Retina (tissue), 1 donor: ENCODE measurements at regions not wholly inside any gene's neighbourhood (a gene's known extent, or its start where the extent isn't known, plus 50 kb on each side); places are given as distances from the start of the nearest gene placed in this dataset.
"Not testable (repeated sequence)": the region's sequence is repeated elsewhere in the genome, so short reads cannot be mapped to it uniquely, and the experiment has no call there.

Experiments
- DNase-seq: peaks from one replicate; pipeline ENCODE4 v3.0.0-alpha.2; 2016

DNA sequence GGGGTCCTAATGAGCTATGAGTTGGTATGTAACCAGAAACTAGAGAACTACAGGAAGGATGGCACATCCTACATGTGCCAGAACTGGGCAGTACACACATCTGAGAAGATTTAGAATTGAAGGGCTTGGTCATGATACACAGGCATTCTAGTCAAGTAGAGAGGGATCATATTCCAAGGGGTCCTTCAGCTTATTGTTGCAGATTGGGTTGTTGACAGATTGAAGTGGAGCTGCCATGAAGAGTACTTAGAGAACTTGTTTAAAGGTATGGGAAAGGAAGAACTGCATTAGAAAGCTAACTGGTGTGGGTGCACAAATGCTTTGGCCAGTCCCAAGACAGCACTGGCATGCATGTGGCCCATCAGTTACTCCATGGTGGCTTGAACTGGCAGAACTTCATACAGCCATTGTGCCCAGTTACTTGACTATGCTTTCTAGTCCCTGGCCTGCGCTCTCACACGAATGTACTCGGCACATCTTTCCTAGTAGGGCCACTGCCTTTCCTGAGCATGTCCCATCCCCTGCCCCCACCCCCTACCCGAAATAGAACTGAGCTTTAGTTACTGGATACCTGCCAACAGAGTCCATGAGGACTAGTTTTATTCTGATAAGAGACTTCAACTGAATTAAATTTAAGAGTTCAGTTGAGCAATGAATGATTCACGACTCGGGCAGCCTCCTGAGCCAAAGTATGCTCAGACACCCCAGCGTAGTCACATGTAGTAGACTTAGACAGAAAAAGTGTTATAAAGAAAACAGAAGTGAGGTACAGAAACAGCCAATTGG is 64.0 kb downstream of the CCNG2 start:
- DNase-seq, result no peak

DNA sequence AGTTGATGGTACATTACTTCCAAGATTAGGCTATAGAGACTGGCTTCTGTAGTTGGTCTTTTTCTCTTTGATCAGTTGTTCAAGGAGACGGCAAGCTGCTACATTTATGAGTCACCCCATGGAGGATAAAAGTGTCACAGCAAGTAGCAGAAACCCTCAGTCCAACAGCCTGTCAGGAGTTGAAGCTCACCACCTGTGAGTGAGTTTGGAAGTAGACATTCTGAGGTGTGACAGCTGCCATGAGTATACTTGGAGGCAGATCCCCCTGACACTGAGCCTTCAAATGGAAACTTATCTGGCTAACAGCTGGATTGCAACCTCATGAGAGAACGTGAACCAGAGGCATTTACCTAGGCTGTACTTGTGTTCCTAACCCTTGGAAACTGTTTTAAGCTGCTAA is 68.0 kb downstream of the CCNG2 start:
- no peak for DNase-seq

DNA sequence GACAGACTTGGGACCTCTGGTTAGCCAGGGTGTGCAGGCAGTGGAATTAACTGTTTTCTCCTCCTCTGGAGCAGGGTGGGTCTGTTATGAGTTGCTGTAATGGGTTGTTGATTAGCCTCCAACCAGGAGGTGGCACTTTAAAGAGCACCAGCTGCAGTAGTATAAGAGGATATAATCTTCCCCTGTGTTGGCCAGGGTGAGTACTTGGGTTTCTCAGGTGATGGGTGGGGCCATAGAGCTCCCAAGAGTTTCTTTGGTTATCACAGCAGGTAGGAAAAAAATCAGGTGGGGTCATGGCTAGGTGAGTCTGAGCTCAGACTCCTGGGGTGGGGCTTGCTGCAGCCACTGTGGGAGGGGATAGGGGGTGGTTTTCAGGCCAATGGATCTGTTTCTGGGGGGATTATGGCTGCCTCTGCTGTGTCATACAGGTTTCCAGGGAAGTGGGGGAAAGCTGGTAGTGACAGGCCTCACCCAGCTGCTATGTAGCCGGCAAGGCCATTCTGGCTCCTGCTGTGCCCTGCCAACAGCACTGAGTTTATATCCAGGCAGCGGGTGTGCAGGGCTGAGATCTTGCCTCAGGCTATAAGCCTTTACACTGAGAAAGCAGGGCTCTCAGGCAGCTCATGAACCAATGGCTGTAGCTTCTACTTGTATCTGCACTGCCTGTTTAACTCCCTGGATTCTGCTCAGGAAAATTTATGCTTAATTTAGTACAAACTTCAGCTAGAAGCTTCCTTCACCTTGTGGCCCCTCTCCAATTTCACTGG is 70.1 kb downstream of the CCNG2 start:
- no peak for DNase-seq

DNA sequence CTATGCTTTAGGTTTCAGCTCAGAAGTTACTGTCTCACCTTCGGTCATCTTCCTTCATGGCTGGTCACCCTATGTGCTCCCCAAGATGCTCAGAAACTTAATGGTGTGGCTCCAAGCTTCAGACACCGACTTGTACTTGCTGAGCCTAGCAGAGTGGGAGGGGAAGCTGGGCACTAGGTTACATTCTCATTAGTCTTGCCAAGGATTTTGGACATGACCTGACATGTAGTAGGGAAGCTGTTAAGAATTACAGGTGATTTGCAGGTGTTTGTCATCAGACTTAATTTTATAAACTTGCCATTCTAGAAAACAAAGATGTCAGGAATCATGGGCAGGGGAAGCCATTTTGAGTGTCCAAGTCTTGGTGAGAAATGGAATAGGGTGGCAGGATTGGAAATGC is 72.4 kb downstream of the CCNG2 start:
- no peak for DNase-seq

DNA sequence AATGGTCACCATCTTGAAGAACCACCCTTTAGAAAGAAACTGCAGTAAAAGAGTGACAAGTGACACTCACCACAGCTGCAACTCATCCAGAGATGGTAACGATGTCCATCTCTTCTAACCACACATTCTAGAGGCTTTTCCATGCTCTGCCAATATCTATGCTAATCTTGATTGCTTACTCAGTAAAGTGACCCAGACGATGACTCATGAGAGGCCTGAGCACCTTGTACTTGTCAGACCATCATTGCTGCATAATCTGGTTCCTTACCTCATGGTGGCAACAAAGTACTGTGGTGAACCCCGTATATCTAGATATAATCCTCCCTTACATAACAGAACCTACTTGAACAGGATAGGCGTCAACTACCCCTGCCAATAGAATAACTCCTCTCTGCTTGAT is 75.6 kb downstream of the CCNG2 start:
- DNase-seq, result no peak

DNA sequence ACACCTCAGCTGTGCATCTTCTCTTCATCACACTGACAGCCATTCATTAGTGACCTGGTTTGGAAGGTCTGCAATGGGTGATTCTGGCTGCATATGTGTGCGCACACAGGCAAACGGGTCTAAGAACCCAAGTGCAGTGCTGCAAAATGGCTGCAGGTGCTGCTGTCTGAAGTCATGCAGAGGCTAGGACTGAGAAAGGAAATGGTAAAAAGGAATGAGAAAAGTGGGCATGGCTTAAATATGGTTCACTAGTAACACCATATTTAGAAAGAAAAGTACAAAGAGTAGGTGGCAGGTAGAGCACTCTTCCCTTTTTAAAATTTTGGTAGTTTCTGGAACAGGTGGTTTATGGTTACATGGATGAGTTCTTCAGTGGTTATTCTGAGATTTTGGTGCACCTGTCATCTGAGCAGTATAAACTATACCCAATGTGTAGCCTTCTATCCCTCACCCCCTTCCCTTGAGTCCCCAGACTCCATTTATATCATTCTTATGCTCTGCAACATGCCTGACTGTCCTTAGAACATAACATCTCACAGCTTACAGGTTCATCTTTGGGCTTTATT is 78.4 kb downstream of the CCNG2 start:
- no peak for DNase-seq

DNA sequence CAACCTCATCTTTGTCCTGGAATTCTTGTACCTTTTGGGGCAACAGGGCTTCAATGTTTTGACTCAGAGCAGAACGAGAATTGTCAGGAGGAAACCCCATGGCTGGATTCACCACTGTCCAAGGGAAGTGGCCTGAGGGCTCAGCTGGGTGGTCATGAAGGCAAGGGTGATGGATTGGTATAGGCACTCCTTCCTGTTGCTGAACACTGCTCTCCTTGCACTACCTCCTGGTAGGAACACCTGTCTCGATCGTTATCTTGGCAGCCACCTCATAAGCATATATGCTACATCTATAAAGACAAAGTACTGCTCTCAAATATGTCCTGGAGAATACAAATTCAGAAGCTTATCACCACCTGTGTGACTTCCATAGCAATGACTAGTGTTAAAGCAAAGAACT is 79.8 kb downstream of the CCNG2 start:
- no peak for DNase-seq

DNA sequence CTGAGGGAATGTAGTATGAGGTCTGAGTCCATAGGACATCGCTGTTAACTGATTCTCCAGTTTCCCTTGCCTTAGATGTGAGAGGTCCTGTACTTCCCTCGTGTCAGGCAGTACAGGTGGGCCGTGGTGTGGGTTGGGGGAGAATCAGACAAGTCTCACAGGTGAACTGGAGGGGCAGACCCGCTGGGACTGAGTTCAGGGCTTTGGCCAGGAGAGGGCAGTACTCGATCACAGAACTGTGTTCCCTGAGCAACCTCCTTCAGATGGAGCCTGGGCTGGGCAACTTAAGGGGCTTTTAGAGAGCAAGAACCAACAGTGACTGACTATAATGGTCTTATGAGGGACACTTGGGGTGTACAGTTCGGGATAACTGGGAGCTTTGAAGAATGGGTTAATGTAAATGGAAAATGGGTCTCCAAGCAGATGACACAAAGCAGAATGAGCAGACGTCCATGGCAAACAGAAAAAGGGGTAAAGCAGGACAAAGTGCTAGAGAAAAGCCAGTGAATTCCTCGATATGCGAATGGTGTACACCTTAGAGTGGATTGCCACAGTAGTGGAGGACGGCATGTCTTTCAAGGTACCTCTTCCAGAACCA is 83.6 kb downstream of the CCNG2 start:
- DNase-seq, result peak; percentile 64

DNA sequence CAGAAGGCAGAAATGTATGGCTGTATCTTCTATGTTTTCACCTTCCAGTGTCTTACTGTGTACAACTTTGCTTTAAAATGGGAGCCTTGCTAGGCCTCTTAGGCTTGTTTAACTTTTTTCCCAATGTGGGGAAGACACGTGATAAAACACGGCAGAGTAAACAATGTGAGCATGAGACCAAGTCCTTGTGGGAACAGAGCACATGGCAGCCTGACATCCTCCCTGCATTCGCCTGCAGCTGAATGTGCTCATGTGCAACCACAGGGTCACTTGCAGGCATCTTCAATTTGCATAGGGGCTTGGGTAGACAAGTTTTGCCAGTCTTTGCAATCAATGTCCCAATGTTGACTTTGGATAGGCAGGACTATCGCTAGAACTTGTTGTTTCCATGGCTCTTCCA is 91.8 kb downstream of the CCNG2 start:
- no peak for DNase-seq

DNA sequence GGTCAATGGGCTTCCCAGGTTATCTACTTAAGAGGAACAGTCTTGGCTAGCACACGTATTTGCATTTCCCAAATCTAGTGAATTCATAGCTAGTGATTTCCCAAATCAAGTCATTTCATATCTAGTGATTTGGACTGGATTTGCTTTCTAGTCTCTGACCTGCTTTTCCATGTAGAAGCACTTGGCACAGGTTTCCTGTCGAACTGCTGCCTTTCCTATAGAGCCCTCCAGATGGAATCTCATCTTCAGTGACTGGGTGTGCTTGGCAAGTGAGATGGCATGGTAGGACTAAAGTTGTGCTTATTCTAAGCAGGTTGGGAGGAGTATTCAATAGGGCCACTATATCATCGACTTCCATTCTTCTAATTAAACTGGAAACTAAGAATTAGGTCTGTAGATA is 94.7 kb downstream of the CCNG2 start:
- DNase-seq, result no peak

DNA sequence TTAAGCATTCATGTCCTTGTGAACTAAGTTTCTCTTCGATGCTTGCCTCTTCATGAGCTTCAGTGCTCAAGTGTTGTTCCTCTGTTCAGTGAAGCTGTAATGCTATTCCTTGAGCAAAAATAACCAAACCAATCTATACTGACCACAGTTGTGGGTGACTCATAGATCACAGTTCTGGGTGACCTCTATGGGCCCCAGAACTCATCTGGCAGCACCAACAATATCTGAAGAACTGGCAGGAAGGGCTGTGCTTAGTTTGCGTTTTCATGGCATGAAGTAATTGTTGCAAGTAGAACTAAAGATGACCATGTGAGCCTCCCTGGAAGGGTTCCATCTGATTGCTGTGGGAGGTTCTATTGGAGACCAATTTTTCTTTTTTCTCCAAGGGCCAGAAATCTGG is 106.2 kb downstream of the CCNG2 start:
- no peak for DNase-seq

DNA sequence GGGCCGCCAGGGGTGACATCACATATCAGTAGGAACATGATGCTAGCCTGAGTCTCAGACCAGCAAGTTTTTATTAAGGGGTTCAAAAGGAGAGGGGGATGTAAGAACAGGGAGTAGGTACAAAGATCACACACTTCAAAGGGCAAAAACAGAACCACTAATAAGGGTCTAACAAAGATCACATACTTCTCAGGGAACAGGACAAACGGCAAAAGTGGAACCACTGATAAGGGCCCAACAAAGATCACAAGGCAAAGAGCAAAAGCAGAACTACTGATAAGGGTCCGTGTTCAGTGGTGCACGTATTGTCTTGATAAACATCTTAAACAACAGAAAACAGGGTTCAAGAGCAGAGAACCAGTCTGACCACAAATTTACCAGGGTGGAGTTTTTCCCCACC is 107.0 kb downstream of the CCNG2 start:
- DNase-seq, result not testable (repeated sequence)

DNA sequence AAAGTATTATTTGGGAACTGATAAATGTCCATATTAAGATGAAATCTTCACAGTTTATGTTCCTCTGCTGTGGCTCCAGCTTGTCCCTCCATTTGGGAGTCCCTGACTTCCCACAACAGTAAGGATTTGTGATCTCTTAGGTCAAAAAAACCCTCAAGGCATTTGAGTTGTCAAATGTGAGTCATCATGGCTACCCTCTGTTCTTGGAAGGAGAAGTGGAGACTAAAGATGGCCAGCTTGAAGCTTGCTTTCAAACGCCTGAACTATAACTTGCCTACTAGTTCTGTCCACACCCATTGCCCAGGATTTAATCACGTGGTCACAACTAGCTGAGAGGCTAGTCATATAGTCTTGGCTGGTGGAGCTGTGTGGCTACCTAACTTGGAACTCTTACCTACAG is 107.8 kb downstream of the CCNG2 start:
- DNase-seq, result no peak

DNA sequence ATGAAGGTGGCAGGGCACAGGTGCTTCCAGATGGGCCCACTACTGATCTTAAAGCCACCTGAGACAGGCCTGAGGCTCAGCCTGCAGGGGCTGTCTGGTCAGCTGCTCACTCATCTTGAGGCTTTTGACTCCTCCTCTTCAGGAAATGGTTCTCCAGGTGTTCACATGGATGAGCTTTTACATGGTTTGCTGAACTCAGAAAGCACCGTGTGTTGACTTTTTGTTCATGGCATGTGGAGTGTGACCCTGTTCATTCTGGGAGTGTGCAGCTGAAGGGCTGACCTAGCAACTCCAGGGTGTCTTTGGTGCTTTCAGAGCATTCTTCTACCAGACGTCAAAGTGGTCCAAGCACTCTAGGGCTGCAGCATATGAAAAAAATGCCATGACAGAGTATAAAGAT is 111.1 kb downstream of the CCNG2 start:
- DNase-seq, result no peak

DNA sequence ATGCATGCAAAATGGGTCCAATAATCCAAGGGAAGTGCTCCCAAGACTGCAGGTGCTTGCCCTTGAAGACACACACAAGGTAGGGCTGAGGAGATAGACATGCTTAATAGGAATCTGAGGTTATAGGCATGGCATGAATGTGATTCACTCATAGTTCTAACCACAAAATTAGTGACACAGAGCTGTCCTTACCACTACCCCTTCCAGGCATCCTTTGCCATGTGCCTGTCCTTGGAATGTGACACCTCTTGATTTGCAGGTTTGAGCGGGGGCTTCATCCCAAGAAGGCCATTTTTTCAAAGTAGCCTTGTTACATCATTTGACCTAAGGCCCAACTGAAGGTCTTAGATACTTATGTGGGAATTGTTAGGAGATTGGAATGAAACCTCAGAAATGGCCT is 112.5 kb downstream of the CCNG2 start:
- DNase-seq, result no peak

DNA sequence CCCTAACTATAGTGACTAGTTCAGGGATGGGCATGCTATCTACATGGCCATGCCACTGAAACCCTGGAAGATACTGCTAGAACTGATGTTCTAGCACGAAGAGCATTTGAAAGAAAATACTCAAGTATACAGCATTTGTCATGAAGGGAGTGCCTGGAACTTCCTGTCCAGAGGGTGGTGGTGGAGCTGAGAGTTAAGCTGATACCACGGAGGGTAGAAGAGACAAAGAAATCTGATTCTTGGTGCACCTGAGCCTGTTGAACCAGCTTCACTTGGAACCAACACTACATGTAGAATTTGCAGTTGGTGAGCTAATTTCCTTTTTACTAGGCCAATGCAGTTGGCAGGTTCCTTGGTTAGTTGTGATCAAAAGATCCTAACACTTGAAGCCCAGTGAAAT is 116.4 kb downstream of the CCNG2 start:
- no peak for DNase-seq

DNA sequence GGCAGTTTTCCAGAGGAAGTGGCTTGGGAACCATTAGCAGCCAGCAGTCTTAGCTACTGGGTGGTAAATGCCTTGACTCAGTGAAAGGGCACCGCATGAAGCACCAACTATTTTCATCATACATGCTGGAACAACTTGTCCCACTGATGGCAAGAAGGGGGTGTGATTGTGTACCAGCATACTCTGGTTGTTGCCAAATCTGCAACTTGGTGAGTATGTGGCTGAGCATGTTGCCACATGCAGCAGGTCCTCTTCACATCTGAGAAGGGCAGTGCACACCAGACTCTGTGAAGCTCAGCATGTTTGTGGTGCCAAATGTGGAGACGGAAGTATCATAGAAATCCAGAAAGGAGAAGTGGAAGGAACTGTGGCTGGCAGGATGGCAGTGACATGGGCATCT is 122.1 kb downstream of the CCNG2 start:
- not testable (repeated sequence) for DNase-seq

DNA sequence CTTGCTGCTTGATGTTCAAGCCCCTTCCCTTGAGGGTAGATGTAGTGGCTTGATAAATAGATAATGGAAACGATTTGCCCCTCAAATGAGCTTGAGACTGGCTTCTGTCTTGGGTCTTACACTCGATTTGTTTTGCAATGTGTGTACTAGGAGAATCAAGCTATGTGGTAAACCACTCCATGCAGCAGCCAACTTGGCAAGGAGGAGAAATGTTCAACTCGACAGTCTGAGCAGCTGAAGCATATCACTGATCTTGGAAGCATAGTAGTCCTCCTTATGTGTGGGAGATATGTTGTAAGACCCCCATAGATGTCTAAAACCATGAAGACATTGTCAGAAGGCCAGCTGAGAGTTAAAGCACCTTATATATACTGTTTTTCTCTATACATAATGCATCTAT is 125.3 kb downstream of the CCNG2 start:
- no peak for DNase-seq

DNA sequence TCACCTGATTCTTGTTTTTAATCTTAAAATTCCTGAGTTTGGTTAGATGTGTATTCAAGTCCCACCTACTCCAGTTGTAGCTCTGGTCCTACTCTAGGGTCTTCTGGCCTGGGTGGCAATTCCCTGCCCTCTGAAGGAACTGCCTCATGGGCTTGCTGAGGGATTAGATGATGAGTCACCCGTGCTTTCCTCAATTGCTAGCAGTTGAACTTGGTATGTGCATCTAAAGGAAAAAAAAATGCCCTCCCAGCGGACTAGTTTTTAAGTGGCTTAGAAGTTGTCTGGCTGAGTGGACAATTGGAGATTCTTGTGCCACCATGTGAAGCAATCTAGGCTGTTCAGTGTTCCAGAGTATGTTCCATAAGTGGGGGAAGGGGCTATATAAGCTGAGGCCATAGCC is 127.0 kb downstream of the CCNG2 start:
- no peak for DNase-seq

DNA sequence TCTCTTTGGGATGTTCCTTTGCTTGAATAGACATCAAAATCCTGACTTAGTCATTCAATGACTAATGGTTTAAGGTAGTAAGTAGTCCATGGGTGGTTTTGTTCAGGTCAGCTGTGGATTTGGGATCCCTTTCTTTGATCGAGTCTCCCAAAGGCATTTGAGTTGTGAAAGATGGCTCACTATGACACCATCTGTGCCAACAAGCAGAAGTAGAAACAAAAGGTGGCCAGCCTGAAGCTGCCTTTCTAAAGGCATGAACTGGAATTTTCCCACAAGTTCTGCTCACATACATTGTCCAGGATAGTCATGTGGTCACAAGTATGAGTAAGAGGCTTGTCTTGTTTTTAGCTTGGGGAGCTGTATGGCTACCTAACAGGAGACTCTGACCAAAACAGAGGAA is 129.9 kb downstream of the CCNG2 start:
- DNase-seq, result no peak

DNA sequence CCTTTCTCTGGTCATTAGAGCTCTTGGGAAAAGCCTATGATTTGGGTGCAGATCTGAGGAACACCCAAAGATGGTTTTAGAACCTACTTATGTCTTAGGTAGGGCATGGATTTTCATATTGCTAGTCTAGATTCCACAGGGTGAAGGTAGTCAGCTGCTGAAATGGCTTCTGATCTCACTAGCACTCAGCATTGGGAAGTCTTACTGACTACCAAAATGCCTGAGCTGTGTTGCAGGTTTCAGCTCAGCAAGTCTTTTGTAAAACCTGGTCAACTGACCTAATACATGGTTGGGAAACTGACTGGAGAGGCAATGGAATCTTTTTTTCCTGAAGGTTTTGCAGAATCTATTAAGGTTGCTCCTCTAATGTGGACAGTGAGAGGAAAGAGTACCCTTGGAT is 136.4 kb downstream of the CCNG2 start:
- DNase-seq, result no peak

DNA sequence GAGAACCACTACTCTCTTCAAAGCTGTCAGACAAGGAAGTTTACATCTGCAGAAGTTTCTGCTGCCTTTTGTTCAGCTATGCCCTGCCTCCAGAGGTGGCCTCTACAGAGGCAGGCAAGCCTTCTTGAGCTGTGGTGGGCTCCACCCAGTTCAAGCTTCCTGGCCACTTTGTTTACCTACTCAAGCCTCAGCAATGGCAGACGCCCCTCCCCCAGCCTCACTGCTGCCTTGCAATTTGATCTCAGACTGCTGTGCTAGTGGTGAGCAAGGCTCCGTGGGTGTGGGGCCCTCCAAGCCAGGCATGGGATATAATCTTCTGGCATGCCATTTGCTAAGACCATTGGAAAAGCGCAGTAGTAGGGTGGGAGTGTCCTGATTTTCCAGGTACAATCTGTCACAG is 144.0 kb downstream of the CCNG2 start:
- DNase-seq, result not testable (repeated sequence)

DNA sequence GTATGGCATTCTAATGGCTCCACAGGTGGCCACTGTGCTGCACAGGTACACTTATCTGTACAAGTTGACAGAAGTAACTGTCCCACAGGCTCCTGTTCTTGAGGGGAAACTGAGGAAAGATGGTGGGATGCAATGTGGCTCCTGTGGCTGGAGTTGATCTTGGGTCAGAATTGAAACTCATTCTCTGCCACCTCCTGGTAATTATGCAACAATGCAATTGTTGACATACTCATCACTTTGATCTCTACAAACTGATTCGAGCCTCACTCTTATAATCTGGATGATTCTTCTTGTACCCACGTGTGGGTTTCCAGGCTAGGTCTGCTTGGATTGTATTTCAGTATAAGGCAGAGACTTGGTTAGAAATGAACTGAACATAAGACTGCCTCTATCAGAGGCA is 148.8 kb downstream of the CCNG2 start:
- no peak for DNase-seq

DNA sequence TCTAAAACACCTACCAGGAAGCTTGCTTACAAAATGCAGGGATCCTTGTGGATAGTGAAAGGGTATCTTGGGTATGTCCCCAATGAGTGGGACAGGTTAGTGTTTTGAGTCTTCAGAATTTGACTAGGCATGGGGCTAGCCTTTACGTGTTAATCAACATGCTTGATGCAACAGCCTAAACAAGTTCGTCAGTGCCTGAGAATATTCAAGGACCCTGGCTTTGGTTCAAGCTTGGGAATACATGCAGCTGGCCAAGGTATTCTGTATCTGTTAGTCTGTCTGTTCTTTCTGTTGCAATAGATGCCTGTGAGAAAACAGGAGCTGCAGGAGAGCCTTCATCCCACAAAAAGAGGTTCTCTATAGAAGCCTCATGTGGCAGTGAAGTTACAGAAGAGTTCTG is 149.5 kb downstream of the CCNG2 start:
- DNase-seq, result no peak
